ENCODE measurements at regions not wholly inside any gene's neighbourhood (a gene's known extent, or its start where the extent isn't known, plus 50 kb on each side); places are given as distances from the start of the nearest gene placed in this dataset.

DNA sequence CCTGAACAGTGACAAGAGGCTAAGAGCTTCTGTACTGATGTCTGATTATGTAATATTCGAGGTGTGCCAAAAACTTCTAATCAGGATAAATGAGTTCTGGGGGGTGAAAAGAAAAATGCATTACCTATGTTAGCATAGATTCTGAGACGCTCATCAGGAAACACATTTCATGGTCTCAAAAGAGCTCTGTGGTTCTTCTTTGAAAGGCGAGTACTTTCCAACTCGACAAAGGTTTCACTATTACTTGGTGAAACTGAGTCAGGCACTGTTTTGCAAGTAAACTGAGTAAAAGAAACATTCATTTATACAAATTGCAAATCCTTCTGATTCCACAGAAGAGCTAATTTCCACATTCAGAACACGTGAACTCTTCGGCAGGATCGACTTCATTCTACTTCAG is 523.2 kb downstream of the GATA3 start:
- no peak for DNase-seq
- Histone ChIP-seq H3K4me3 (no peak overlapping the region), H3K4me1 (ENCODE audit: insufficient read depth) (no peaks in the 10 kb centered on the region), H3K27ac (no peak overlapping the region), H3K36me3 (no peaks in the 10 kb centered on the region), H3K9me3 (peaks cover 0 to 2% of the 10 kb centered on the region in 2 donors), H3K27me3 (no peaks in the 10 kb centered on the region)
- intact Hi-C loops (cut with DNase I) = no loop called here
- WGBS, 3 donors = 84 to 88% (median 85%) methylated on average over 7 of the region's 7 CpGs
- TF ChIP-seq EP300 (IDR thresholded peaks at IDR 0.05) (no peak), POLR2A (IDR thresholded peaks at IDR 0.05) (no peak)
- TF ChIP-seq, protein P1, sequence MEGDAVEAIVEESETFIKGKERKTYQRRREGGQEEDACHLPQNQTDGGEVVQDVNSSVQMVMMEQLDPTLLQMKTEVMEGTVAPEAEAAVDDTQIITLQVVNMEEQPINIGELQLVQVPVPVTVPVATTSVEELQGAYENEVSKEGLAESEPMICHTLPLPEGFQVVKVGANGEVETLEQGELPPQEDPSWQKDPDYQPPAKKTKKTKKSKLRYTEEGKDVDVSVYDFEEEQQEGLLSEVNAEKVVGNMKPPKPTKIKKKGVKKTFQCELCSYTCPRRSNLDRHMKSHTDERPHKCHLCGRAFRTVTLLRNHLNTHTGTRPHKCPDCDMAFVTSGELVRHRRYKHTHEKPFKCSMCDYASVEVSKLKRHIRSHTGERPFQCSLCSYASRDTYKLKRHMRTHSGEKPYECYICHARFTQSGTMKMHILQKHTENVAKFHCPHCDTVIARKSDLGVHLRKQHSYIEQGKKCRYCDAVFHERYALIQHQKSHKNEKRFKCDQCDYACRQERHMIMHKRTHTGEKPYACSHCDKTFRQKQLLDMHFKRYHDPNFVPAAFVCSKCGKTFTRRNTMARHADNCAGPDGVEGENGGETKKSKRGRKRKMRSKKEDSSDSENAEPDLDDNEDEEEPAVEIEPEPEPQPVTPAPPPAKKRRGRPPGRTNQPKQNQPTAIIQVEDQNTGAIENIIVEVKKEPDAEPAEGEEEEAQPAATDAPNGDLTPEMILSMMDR (IDR thresholded peaks at IDR 0.05) = no peak

DNA sequence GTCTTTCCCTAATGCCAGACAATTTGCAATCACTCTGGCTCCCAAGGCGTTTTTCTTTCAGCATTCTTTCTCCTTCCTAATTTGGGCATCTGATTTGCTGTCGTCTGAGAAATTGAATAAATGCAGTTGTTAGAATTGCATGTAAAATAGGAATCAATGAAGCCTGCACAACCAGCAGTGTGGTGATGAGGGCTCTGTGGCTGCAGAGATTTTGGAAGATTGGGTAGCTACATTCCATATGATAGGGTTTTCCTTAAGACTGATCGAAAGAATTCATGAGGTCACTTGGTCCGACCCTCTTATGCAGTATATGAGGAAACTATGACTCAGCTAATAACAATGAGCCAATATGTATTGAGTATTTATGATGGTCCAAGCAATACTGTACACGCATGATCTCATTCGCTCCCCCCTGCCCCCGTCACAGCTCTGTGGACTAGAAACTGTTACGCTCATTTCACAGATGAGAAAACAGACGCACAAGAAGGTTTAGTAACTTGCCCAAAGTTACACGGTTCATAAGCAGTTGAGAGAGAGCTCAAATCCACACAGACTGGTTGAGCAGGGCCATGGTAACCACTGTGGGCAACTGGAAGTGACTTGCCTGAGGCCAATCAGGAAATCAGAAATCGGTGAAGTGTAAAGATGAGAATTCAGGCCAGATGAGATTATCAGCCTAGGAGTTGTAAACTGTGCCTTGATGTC is 527.2 kb downstream of the GATA3 start:
- Histone ChIP-seq H3K9me3 (peaks cover 0 to 2% of the 10 kb centered on the region in 2 donors), H3K4me3 (no peak overlapping the region), H3K36me3 (no peaks in the 10 kb centered on the region), H3K27ac (no peak overlapping the region), H3K27me3 (no peaks in the 10 kb centered on the region), H3K4me1 (ENCODE audit: insufficient read depth) (no peaks in the 10 kb centered on the region)
- DNase-seq = no peak
- intact Hi-C loops (cut with DNase I) = no loop called here
- 77 to 84% (median 81%) methylated on average over 11 of the region's 11 CpGs for WGBS, 3 donors
- TF ChIP-seq, protein P1 (IDR thresholded peaks at IDR 0.05) = no peak
- TF ChIP-seq POLR2A (IDR thresholded peaks at IDR 0.05) (no peak), EP300 (IDR thresholded peaks at IDR 0.05) (no peak)

DNA sequence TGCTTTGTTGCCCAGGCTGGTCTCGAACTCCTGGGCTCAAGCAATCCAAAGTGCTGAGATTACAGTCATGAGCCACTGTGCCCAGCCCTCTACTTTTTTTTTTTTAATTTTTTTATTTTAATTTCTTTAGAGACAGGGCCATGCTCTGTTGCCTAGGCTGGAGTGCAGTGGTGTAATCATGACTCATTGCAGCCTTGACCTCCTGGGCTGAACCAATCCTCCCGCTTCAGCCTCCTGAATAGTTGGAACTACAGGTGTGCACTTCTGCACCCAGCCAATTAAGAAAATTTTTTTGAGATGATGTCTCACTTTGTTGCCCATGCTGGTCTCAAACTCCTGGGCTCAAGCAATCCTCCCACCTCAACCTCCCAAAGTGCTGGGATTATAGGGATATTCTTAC is 528.6 kb downstream of the GATA3 start:
- no peaks in the 10 kb centered on the region for H3K36me3 ChIP-seq
- H3K27ac ChIP-seq = no peak overlapping the region
- no peaks in the 10 kb centered on the region for H3K4me1 ChIP-seq (ENCODE audit: insufficient read depth)
- no peak overlapping the region for H3K4me3 ChIP-seq
- intact Hi-C loops (cut with DNase I) = no loop called here
- no peaks in the 10 kb centered on the region for H3K27me3 ChIP-seq
- no peak for DNase-seq
- TF ChIP-seq EP300 (IDR thresholded peaks at IDR 0.05) (no peak), POLR2A (IDR thresholded peaks at IDR 0.05) (no peak)
- TF ChIP-seq, protein P1 (IDR thresholded peaks at IDR 0.05) = no peak
- WGBS, 3 donors = 71 to 92% (median 76%) methylated on average over 2 of the region's 2 CpGs
- H3K9me3 ChIP-seq = peaks cover 0 to 2% of the 10 kb centered on the region in 2 donors

DNA sequence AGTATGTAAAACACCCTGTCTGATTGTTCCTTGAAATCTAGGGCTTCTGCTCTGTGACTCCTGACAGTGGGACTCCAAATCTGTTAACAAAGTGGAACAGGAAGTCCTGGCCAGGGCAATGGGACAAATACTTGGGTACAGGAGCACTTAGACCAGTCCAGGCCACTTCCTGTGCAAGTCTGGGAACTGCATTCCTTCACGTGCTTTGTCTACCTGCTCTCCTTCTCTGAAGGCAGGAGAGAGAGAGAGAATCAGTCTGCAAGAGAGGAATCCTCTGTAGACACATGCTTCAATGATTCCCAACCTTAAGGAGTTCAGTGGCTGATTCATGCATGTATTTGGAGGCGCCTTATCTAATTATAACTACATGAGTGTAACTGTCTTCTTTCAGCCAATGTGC is 530.2 kb downstream of the GATA3 start:
- DNase-seq = no peak
- Histone ChIP-seq H3K4me3 (no peak overlapping the region), H3K27ac (no peak overlapping the region), H3K27me3 (no peaks in the 10 kb centered on the region), H3K4me1 (ENCODE audit: insufficient read depth) (no peaks in the 10 kb centered on the region), H3K36me3 (no peaks in the 10 kb centered on the region), H3K9me3 (peaks cover 0 to 2% of the 10 kb centered on the region in 2 donors)
- intact Hi-C loops (cut with DNase I) = no loop called here
- TF ChIP-seq, protein P1 (IDR thresholded peaks at IDR 0.05) = no peak
- TF ChIP-seq EP300 (IDR thresholded peaks at IDR 0.05) (no peak), POLR2A (IDR thresholded peaks at IDR 0.05) (no peak)
- WGBS, 3 donors = 55 to 73% (median 56%) methylated on average over 2 of the region's 2 CpGs
